Mucosa of rectum (tissue), 2 donors: ENCODE measurements at regions not wholly inside any gene's neighbourhood (a gene's known extent, or its start where the extent isn't known, plus 50 kb on each side); places are given as distances from the start of the nearest gene placed in this dataset.
"Not testable (repeated sequence)": the region's sequence is repeated elsewhere in the genome, so short reads cannot be mapped to it uniquely, and the experiment has no call there.

Experiments
- H3K27ac ChIP-seq, 2 donors: one replicate each; pipeline ENCODE4 v1.7.0; 2013; ENCODE audit warnings: inconsistent platforms in 2 of 2, low read depth in 2 of 2, low read length in 2 of 2
- H3K27me3 ChIP-seq, 2 donors: one replicate each; pipeline ENCODE4 v1.7.0; 2013; ENCODE audit warnings: low read length in 2 of 2; ENCODE audit not compliant: control insufficient read depth in 2 of 2, insufficient read depth in 2 of 2
- H3K36me3 ChIP-seq, 2 donors: one replicate each; pipeline ENCODE4 v1.7.0; 2013; ENCODE audit warnings: low read length in 2 of 2; ENCODE audit not compliant: control insufficient read depth in 2 of 2, insufficient read depth in 2 of 2
- H3K4me1 ChIP-seq, 2 donors: one replicate each; pipeline ENCODE4 v1.7.0; 2013; ENCODE audit warnings: low read length in 2 of 2, mild to moderate bottlenecking in 1 of 2; ENCODE audit not compliant: control insufficient read depth in 2 of 2, insufficient read depth in 2 of 2
- H3K4me3 ChIP-seq, 2 donors: one replicate each; pipeline ENCODE4 v1.7.0; 2013; ENCODE audit warnings: low read length in 2 of 2
- H3K9ac ChIP-seq, 2 donors: one replicate each; pipeline ENCODE4 v1.7.0; 2013; ENCODE audit warnings: low read length in 2 of 2, low read depth in 1 of 2, mild to moderate bottlenecking in 1 of 2
- H3K9me3 ChIP-seq, 2 donors: one replicate each; pipeline ENCODE4 v1.7.0; 2013; ENCODE audit warnings: low read length in 2 of 2; ENCODE audit not compliant: control insufficient read depth in 2 of 2
- donor health status: healthy.
- donor health status: Normal muscosa, but diverticular disease.

DNA sequence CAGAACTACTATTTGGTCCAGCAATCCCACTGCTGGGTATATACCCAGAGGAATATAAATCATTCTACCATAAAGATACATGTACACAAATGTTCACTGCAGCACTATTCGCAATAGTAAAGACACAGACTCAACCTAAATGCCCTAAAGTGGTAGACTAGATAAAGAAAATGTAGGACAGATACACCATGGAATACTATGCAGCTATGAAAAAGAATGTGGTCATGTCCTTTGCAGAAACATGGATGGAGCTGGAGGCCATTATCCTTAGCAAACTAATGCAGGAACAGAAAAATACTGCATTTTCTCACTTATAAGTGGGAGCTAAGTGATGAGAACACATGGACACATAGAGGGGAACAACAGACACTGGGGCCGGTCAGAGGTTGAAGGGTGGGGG is 248.4 kb upstream of the KCNG1 start:
- not testable (repeated sequence) for H3K36me3 ChIP-seq, H3K27me3 ChIP-seq, H3K4me1 ChIP-seq, H3K4me3 ChIP-seq, H3K9me3 ChIP-seq, H3K27ac ChIP-seq, H3K9ac ChIP-seq

DNA sequence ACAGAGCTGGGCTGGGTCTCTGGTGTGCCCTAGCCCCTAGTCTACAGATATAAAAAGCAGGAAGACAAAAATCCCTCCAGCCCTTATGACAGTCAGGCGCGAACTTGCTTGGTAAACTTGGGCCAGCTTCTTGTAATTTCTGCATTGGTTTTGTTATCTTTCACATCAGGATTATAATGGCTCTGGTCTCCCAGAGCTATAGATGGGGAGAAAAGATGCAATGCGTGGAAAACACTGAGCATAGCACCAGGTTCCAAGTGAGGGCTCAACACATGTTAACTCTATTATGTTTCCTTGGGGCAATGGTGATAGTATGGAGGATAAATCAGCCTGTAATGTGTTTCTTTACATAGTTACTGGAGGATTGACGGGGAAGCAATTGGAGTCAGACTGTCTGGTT is 246.8 kb upstream of the KCNG1 start:
- H3K27ac ChIP-seq: no peak overlapping the region
- no peak overlapping the region for H3K9ac ChIP-seq
- H3K27me3 ChIP-seq: no peaks in the 10 kb centered on the region
- H3K36me3 ChIP-seq: no peaks in the 10 kb centered on the region
- no peaks in the 10 kb centered on the region for H3K9me3 ChIP-seq
- no peak overlapping the region for H3K4me3 ChIP-seq
- no peaks in the 10 kb centered on the region for H3K4me1 ChIP-seq

DNA sequence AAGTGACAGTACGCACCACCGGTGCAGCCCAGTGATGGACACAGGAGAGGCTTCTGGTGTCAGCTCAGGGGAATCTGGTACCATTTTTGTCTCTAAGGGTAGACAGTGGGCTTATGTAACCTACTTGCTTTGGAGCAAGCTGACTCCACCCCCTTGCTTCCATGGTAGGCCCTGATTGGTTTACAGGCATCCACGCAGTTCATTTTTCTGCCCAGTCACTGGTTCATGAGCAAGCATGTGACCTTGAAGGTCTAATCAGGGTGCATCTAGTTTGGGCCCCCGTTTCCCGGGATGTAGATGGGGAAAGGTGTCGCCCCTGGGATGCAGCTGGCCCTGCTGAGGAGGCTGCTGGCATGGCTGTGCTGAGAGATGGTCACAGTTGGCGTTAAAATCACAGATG is 244.8 kb upstream of the KCNG1 start:
- H3K9ac ChIP-seq: no peak overlapping the region
- no peak overlapping the region for H3K4me3 ChIP-seq
- H3K36me3 ChIP-seq: no peaks in the 10 kb centered on the region
- no peak overlapping the region for H3K27ac ChIP-seq
- H3K27me3 ChIP-seq: no peaks in the 10 kb centered on the region
- H3K9me3 ChIP-seq: no peaks in the 10 kb centered on the region
- H3K4me1 ChIP-seq: no peaks in the 10 kb centered on the region

DNA sequence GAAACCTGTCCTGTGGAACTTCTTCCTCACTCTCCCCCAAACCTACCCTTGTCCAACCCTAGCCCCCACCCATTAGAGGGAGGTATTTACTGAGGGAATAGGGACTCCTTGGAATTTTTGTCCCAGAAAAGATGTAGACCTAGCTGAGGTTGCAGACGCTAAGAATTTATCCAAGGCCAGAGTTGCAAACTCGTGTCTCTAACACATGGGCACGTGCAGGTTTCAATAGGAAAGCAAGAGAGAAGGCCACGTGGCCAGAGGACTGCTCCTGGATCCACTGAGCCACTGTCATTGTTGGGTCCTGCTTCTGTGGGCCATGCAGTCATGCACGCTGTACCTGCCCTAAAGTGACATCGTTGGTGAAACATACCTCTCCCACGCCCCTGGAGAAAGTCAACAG is 243.4 kb upstream of the KCNG1 start:
- Histone ChIP-seq H3K9me3 (no peaks in the 10 kb centered on the region), H3K4me1 (no peaks in the 10 kb centered on the region), H3K27me3 (no peaks in the 10 kb centered on the region), H3K36me3 (no peaks in the 10 kb centered on the region), H3K4me3 (no peak overlapping the region), H3K27ac (no peak overlapping the region), H3K9ac (no peak overlapping the region)

DNA sequence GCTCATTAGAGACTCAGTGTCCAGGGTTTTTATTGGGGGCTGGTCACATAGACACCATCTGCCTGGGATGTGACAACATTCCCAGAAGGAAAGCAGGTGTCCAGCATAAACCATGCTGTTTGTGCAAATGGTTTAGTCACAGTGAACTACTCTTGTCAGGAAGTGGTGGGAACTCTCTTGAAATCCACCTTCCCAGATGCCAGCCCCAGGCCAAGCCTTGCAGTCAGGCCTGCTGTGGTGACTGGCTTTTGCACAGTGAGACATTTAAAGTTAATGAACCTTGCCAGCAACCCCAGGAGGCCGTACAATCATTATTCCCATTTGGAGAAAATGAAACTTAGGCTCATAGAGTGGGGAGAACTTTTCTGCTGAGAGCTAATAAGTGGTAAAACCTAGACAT is 242.5 kb upstream of the KCNG1 start:
- H3K4me3 ChIP-seq: no peak overlapping the region
- H3K27me3 ChIP-seq: no peaks in the 10 kb centered on the region
- H3K27ac ChIP-seq: no peak overlapping the region
- no peak overlapping the region for H3K9ac ChIP-seq
- H3K4me1 ChIP-seq: no peaks in the 10 kb centered on the region
- H3K9me3 ChIP-seq: no peaks in the 10 kb centered on the region
- H3K36me3 ChIP-seq: no peaks in the 10 kb centered on the region

DNA sequence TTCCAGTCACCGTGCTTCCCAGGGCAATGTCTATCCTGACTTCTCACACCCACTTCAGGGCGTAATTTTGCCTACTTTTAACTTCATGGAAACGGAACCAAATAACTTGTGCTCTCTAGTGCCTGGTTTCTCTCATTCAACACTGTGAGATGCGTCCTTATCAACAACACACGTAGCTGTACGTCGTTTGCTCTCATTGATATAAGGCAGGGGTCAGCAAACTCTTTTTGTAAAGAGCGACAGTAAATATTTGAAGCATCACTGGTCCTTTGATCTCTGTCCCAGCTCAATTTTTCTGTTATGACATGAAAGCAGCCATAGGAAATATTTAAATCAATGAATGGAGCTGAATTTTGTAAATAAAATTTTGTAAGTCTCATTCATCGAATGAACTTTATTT is 239.3 kb upstream of the KCNG1 start:
- Histone ChIP-seq H3K4me1 (no peaks in the 10 kb centered on the region), H3K36me3 (no peaks in the 10 kb centered on the region), H3K27ac (no peak overlapping the region)

DNA sequence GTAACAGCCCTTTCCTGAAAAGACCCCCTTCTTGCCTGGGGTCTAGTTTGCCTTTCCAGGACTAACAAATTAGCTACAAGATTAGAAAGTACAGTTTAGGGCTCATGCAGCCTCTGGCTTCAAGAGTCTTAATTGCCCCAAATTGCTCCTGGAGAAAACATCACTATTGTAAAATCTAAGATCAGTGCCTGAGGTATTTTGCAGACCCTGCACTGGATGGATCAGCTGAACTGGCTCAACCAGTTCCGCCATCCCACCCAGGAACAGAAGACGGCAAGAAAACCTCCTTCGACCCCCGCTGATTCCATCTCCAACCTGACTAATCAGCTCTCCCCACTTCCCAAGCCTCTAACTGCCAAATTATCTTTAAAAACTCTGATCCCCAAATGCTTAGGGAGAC is 236.5 kb upstream of the KCNG1 start:
- no peaks in the 10 kb centered on the region for H3K27me3 ChIP-seq
- H3K36me3 ChIP-seq: no peaks in the 10 kb centered on the region
- no peak overlapping the region for H3K4me3 ChIP-seq
- no peak overlapping the region for H3K27ac ChIP-seq
- no peak overlapping the region for H3K9ac ChIP-seq
- H3K9me3 ChIP-seq: no peaks in the 10 kb centered on the region
- no peaks in the 10 kb centered on the region for H3K4me1 ChIP-seq

More for the DNA sequence above, 239.3 kb upstream of the KCNG1 start:
- H3K9me3 ChIP-seq: no peaks in the 10 kb centered on the region
- no peaks in the 10 kb centered on the region for H3K27me3 ChIP-seq
- no peak overlapping the region for H3K9ac ChIP-seq
- no peak overlapping the region for H3K4me3 ChIP-seq

DNA sequence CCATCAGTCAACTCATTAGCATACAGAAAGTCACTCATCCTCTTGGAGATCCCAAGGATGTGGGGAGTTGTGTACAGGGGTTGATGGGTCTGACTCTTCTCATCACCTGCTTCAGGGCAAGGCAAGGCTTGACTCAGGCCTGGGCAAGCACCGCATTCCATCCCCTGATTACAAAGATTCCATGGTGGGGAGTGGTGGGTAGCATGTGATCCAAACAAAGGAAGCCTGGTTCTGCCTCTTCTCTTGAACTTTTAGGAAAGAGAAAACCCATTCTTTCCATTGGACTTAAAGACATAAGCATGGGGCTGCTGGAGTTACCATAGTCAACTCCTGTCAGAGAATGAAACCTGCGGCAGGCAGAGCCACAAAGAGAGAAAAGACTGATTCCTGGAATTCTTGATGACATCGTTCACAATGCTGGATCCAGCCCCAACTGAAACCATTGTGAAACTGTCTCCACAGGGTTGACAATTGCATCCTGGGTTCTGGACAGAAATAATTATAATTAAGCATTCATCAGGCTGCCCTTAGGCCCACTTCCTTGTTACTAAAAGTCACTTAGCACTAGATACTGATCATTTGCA is 235.8 kb upstream of the KCNG1 start:
- no peak overlapping the region for H3K9ac ChIP-seq
- H3K27me3 ChIP-seq: peaks cover 0 to 3% of the 10 kb centered on the region in 2 donors
- no peak overlapping the region for H3K4me3 ChIP-seq
- no peaks in the 10 kb centered on the region for H3K9me3 ChIP-seq
- no peaks in the 10 kb centered on the region for H3K4me1 ChIP-seq
- H3K27ac ChIP-seq: no peak overlapping the region
- no peaks in the 10 kb centered on the region for H3K36me3 ChIP-seq

DNA sequence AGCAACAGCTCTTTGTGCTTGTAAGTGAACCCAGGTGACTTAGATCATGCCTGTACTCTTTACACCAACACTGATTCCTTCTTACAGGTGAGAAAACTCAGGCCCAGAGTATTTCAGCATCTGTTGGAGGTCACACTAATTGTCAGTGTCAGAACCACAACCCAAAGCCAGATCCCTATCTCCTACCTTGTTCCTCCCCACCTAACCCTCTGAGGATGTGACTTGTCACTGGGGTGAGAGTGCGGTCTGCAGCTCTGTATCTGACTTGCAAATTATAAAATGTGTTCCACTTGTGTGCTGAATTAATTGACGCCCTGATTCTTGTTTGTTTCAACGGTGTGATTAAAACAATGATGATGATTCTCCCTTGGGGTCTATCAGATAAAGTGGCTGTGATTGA is 232.5 kb upstream of the KCNG1 start:
- H3K9me3 ChIP-seq: no peaks in the 10 kb centered on the region
- no peaks in the 10 kb centered on the region for H3K4me1 ChIP-seq
- H3K36me3 ChIP-seq: no peaks in the 10 kb centered on the region
- H3K27me3 ChIP-seq: peaks cover 0 to 7% of the 10 kb centered on the region in 2 donors
- no peak overlapping the region for H3K9ac ChIP-seq
- H3K27ac ChIP-seq: no peak overlapping the region
- H3K4me3 ChIP-seq: no peak overlapping the region

DNA sequence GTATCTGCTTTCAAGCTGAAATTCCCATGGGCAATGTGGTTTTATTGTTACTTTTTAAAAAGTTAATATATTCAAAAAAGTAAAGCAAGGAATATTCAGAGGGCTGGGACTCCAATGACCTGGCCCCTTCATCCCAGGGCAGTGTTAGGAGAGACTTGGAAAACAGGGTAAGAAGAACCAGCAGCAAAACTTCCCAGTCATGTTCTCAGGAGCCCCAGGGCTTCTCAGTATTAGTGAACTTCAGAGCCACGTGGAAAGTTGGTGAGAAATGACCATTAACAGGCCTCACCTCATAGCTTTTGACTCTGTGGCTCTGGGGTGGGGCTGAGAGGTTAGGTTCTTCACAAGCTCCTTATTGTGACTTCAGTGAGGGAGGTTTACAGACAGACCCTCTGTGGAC is 230.4 kb upstream of the KCNG1 start:
- Histone ChIP-seq H3K4me1 (no peaks in the 10 kb centered on the region), H3K9ac (no peak overlapping the region), H3K27me3 (peaks cover 0 to 7% of the 10 kb centered on the region in 2 donors), H3K9me3 (no peaks in the 10 kb centered on the region), H3K36me3 (no peaks in the 10 kb centered on the region), H3K4me3 (no peak overlapping the region), H3K27ac (no peak overlapping the region)

DNA sequence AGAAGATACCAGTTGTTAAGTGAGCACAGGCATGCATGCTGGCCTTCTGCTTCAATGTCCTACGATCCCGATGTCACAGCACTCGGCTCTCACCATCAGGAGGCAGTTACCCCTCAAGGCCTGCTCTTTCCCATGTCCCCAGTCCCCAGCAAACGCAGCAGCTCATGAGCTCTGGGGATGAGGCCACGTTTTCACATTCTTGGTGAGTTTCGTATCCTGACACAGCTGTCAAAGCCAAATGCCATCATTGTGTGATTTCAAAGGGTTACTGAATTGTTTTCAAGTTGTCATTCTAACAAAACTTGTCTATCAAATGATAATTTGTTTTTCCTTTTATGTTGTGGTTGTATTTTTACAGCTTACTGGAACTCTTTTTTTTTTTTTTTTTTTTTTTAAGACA is 226.9 kb upstream of the KCNG1 start:
- Histone ChIP-seq H3K27me3 (peaks cover 0 to 7% of the 10 kb centered on the region in 2 donors), H3K4me1 (no peaks in the 10 kb centered on the region), H3K4me3 (no peak overlapping the region), H3K36me3 (no peaks in the 10 kb centered on the region), H3K9ac (no peak overlapping the region), H3K27ac (no peak overlapping the region), H3K9me3 (no peaks in the 10 kb centered on the region)
